ENCODE measurements at regions not wholly inside any gene's neighbourhood (a gene's known extent, or its start where the extent isn't known, plus 50 kb on each side); places are given as distances from the start of the nearest gene placed in this dataset.

DNA sequence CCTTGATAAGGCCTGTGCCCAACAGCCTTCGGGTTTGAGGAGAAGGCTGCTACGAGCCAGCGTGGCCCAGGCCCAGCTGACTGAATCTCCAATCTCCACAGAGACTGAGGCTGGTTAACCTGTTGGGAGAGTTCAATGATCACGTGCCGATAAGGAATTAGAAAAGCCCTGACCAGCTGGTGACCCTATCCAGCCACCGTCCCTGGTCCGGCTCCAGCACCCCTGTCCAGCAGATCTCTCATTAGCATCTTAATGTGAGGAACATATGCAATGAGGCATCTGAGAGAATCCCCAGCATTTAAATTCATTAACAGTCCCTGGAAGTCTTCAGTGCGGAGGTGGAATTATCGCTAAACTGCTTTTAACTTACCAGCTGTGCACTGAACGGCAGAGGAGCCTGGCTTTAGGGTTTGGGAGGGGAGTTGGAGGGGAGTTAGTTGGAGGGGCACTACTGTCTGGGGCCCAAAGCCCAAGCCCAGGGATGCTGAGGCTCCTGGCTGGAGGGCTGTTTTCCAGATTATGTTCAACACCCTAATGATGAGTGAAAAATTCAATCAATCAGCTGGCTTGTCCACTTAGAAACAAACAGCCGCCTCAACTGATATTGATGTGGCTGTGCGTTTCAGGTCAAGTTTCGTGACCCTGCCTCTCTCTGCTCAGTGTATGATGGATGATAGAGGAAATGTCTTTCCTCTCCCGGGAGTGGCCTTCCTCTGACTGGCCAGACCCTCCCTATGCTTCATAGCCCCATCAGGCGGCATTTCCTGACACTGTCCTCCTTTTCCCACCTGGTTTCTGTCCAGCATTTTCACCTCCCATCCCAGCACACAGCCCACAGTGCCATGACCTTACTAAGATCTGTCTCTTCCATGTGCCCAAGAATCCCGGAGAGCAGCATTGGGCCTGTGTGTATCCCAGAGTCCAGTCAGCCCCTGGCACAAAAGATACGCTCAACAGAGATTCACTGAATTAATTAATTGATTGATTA is 184.5 kb downstream of the CCT6B start:
- 80% methylated on average over 6 of the region's 17 CpGs for WGBS (ENCODE audit: insufficient coverage)
- no peaks in the 10 kb centered on the region for H3K36me3 ChIP-seq (replicated peaks in 1 of 2; ENCODE audit: control insufficient read depth in 1 of 2, insufficient read depth in 2 of 2, low read length in 2 of 2)
- DNase-seq, result no peak
- H3K9me3 ChIP-seq (replicated peaks in 1 of 2; ENCODE audit: control insufficient read depth in 1 of 2, insufficient read depth in 1 of 2, low read length in 2 of 2), result peaks cover 0 to 6% of the 10 kb centered on the region in 2 donors
- no peak overlapping the region for H3K27ac Mint-ChIP-seq
- H3K27me3 ChIP-seq (ENCODE audit: control insufficient read depth in 2 of 2, insufficient read depth in 2 of 2, low read length in 2 of 2), result no peaks in the 10 kb centered on the region
- no peak overlapping the region for H2AFZ ChIP-seq (ENCODE audit: insufficient read depth, low read depth, low read length, poor library complexity, severe bottlenecking)
- intact Hi-C loops (cut with micrococcal nuclease), result no loop called here
- H3K27ac ChIP-seq (ENCODE audit: low read depth in 1 of 2, low read length in 2 of 2), result no peak overlapping the region
- H3K9me3 Mint-ChIP-seq, result peaks cover 0 to 5% (median 2%) of the 10 kb centered on the region in 7 donors
- no peak overlapping the region for H3K4me3 ChIP-seq (replicated peaks in 1 of 3; ENCODE audit: low read depth in 2 of 3, low read length in 3 of 3)
- H3K9ac ChIP-seq (ENCODE audit: insufficient read depth, low read length, poor library complexity, severe bottlenecking), result no peak overlapping the region
- no peaks in the 10 kb centered on the region for H3K79me2 ChIP-seq (ENCODE audit: insufficient read depth, low read length)
- no peaks in the 10 kb centered on the region for H4K20me1 ChIP-seq (ENCODE audit: insufficient read depth, low read length)
- no peak overlapping the region for H3K4me3 Mint-ChIP-seq
- TF ChIP-seq, protein P1, sequence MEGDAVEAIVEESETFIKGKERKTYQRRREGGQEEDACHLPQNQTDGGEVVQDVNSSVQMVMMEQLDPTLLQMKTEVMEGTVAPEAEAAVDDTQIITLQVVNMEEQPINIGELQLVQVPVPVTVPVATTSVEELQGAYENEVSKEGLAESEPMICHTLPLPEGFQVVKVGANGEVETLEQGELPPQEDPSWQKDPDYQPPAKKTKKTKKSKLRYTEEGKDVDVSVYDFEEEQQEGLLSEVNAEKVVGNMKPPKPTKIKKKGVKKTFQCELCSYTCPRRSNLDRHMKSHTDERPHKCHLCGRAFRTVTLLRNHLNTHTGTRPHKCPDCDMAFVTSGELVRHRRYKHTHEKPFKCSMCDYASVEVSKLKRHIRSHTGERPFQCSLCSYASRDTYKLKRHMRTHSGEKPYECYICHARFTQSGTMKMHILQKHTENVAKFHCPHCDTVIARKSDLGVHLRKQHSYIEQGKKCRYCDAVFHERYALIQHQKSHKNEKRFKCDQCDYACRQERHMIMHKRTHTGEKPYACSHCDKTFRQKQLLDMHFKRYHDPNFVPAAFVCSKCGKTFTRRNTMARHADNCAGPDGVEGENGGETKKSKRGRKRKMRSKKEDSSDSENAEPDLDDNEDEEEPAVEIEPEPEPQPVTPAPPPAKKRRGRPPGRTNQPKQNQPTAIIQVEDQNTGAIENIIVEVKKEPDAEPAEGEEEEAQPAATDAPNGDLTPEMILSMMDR (IDR thresholded peaks at IDR 0.05), result no peak
- no peaks in the 10 kb centered on the region for H3K4me1 ChIP-seq (ENCODE audit: control insufficient read depth in 1 of 2, insufficient read depth in 2 of 2, low read length in 2 of 2)
- no peaks in the 10 kb centered on the region for H3K4me1 Mint-ChIP-seq
- H3K36me3 Mint-ChIP-seq, result no peaks in the 10 kb centered on the region
- no peak overlapping the region for H3K4me2 ChIP-seq (replicated peaks; ENCODE audit: extremely low read depth, low read length, poor library complexity, severe bottlenecking)
- peaks cover 2 to 11% (median 5%) of the 10 kb centered on the region in 3 donors for H3K27me3 Mint-ChIP-seq (ENCODE audit: low read depth in 3 of 3)

DNA sequence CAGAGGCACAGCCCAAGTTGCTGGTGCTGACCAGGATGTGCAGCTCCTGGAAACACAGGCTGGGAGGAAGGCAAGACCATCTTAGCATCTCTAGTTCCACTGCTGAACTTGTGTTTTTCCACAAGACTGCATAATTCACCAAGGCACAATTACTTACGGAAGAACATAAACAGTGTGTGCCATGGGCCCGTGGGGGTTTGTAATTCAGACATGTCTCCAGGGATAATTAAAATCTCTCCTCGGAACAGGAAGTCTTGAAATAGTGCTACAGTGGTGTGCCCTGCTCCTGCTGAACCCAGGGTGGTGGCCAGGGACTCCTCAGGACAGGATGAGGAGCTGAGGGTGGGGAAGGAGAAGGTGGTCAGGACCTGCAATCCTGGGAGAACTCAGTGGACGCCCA is 188.2 kb downstream of the CCT6B start:
- Histone ChIP-seq H3K9ac (ENCODE audit: insufficient read depth, low read length, poor library complexity, severe bottlenecking) (no peak overlapping the region), H3K79me2 (ENCODE audit: insufficient read depth, low read length) (no peaks in the 10 kb centered on the region), H3K27ac (ENCODE audit: low read depth in 1 of 2, low read length in 2 of 2) (no peak overlapping the region), H3K4me3 (replicated peaks in 1 of 3; ENCODE audit: low read depth in 2 of 3, low read length in 3 of 3) (no peak overlapping the region), H3K4me1 (ENCODE audit: control insufficient read depth in 1 of 2, insufficient read depth in 2 of 2, low read length in 2 of 2) (no peaks in the 10 kb centered on the region), H2AFZ (ENCODE audit: insufficient read depth, low read depth, low read length, poor library complexity, severe bottlenecking) (no peak overlapping the region), H3K4me2 (replicated peaks; ENCODE audit: extremely low read depth, low read length, poor library complexity, severe bottlenecking) (no peak overlapping the region), H3K27me3 (ENCODE audit: control insufficient read depth in 2 of 2, insufficient read depth in 2 of 2, low read length in 2 of 2) (no peaks in the 10 kb centered on the region), H4K20me1 (ENCODE audit: insufficient read depth, low read length) (no peaks in the 10 kb centered on the region), H3K36me3 (replicated peaks in 1 of 2; ENCODE audit: control insufficient read depth in 1 of 2, insufficient read depth in 2 of 2, low read length in 2 of 2) (no peaks in the 10 kb centered on the region), H3K9me3 (replicated peaks in 1 of 2; ENCODE audit: control insufficient read depth in 1 of 2, insufficient read depth in 1 of 2, low read length in 2 of 2) (no peaks in the 10 kb centered on the region)
- H3K27ac Mint-ChIP-seq, result no peak overlapping the region
- H3K9me3 Mint-ChIP-seq, result no peaks in the 10 kb centered on the region
- H3K4me1 Mint-ChIP-seq, result no peaks in the 10 kb centered on the region
- TF ChIP-seq, protein P1 (IDR thresholded peaks at IDR 0.05), result no peak
- H3K36me3 Mint-ChIP-seq, result no peaks in the 10 kb centered on the region
- intact Hi-C loops (cut with micrococcal nuclease), result no loop called here
- DNase-seq, result no peak
- 89% methylated on average over 3 of the region's 4 CpGs for WGBS (ENCODE audit: insufficient coverage)
- peaks cover 6 to 12% (median 9%) of the 10 kb centered on the region in 3 donors for H3K27me3 Mint-ChIP-seq (ENCODE audit: low read depth in 3 of 3)
- H3K4me3 Mint-ChIP-seq, result no peak overlapping the region
